MM.1S (cell line): ENCODE measurements at regions not wholly inside any gene's neighbourhood (a gene's known extent, or its start where the extent isn't known, plus 50 kb on each side); places are given as distances from the start of the nearest gene placed in this dataset.

ENCODE experiments used
- EZH2 ChIP-seq: fragments of 300-600 bp; sonication (generic); optimal IDR thresholded peaks from 2 replicates; pipeline ENCODE3; 2017; ENCODE audit warnings: low read depth, mild to moderate bottlenecking, antibody characterized with exemption, low read length, mixed read lengths
- EZH2phosphoT487 ChIP-seq: fragments of 300-600 bp; sonication (generic); IDR thresholded peaks from 2 replicates; pipeline ENCODE4 v1.6.1; 2018; ENCODE audit warnings: antibody characterized with exemption, low read length
- TF ChIP-seq, protein P1 (sequence below): fragments of 300-600 bp; sonication (generic); IDR thresholded peaks from 2 replicates; pipeline ENCODE4 v1.5.1; 2016; ENCODE audit warnings: antibody characterized with exemption, low read length, mixed read lengths

DNA sequence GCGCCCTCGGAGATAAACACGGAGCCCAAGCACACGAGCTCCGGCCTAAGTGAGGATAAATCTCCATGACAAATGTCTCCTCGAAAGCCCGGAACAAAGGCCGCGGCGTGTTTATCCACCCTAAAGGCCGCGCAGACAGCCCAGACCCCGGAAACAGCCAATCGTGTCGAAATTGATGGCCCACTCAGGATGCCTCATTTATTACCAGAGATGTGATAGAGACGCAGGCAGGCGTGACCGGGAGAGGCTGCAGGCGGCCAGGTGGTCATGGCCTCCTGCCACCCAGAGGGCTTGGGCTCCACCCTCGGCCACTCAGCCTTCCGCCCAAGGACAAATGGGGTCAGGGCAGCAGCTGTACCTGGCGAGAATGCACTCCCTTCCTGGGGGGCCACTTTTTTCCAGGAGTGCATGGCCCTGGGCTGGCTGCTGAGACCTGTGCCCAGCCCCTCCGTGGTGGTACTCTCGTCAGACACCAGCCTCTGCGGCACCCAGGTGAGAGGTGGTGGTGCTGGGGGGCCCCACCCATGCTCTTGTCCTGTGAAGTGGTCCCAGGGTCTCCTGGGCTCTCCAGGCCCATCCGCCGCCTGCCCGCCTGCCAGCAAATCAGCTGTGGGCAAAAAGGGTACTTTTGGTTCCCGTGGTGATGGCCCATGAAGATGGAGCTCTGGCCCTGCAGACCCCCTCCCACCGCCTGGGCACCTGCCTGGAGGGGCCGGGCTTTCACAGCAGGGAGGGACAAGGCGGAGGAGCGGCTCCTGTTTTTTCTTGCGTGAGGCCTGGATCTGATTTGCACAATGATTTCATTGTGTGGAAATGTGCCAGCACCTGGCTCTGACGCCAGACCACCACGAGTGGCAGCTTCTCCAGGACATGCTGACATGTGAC lies 211.5 kb upstream of the C14orf180 start:
- TF ChIP-seq, protein P1, sequence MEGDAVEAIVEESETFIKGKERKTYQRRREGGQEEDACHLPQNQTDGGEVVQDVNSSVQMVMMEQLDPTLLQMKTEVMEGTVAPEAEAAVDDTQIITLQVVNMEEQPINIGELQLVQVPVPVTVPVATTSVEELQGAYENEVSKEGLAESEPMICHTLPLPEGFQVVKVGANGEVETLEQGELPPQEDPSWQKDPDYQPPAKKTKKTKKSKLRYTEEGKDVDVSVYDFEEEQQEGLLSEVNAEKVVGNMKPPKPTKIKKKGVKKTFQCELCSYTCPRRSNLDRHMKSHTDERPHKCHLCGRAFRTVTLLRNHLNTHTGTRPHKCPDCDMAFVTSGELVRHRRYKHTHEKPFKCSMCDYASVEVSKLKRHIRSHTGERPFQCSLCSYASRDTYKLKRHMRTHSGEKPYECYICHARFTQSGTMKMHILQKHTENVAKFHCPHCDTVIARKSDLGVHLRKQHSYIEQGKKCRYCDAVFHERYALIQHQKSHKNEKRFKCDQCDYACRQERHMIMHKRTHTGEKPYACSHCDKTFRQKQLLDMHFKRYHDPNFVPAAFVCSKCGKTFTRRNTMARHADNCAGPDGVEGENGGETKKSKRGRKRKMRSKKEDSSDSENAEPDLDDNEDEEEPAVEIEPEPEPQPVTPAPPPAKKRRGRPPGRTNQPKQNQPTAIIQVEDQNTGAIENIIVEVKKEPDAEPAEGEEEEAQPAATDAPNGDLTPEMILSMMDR: no peak
- TF ChIP-seq EZH2phosphoT487 (no peak), EZH2 (no peak)
